Parathyroid adenoma (tissue), 2 donors: ENCODE measurements at regions not wholly inside any gene's neighbourhood (a gene's known extent, or its start where the extent isn't known, plus 50 kb on each side); places are given as distances from the start of the nearest gene placed in this dataset.

Source experiments
- H2AFZ ChIP-seq: fragments of 300-600 bp; sonication (generic); one replicate; pipeline ENCODE4 v1.7.0; 2017; ENCODE audit warnings: antibody characterized with exemption, mild to moderate bottlenecking
- H3K27ac ChIP-seq: fragments of 300-600 bp; sonication (generic); one replicate; pipeline ENCODE4 v1.7.0; 2017
- H3K27me3 ChIP-seq: fragments of 300-600 bp; sonication (generic); one replicate; pipeline ENCODE4 v1.7.0; 2017; ENCODE audit warnings: low read length; ENCODE audit not compliant: control insufficient read depth, insufficient read depth
- H3K36me3 ChIP-seq: fragments of 300-600 bp; sonication (generic); one replicate; pipeline ENCODE4 v1.7.0; 2017; ENCODE audit warnings: low read length; ENCODE audit not compliant: control insufficient read depth, insufficient read depth
- H3K4me1 ChIP-seq: fragments of 300-600 bp; sonication (generic); one replicate; pipeline ENCODE4 v1.7.0; 2017; ENCODE audit warnings: control low read depth
- H3K4me2 ChIP-seq: fragments of 300-600 bp; sonication (generic); one replicate; pipeline ENCODE4 v1.7.0; 2017; ENCODE audit warnings: low read length
- H3K4me3 ChIP-seq: fragments of 300-600 bp; sonication (generic); one replicate; pipeline ENCODE4 v1.7.0; 2017; ENCODE audit warnings: low read depth, low read length
- H3K79me2 ChIP-seq: fragments of 300-600 bp; sonication (generic); one replicate; pipeline ENCODE4 v1.7.0; 2017; ENCODE audit warnings: control low read depth
- H3K9ac ChIP-seq: fragments of 300-600 bp; sonication (generic); one replicate; pipeline ENCODE4 v1.7.0; 2017; ENCODE audit warnings: mild to moderate bottlenecking
- H3K9me3 ChIP-seq: fragments of 300-600 bp; sonication (generic); one replicate; pipeline ENCODE4 v1.7.0; 2017; ENCODE audit warnings: low read length; ENCODE audit not compliant: control insufficient read depth
- TF ChIP-seq, protein P1 (sequence below): fragments of 300-600 bp; sonication (generic); IDR thresholded peaks from one replicate; pipeline ENCODE4 v1.7.0; 2017; ENCODE audit warnings: antibody characterized with exemption, mild to moderate bottlenecking
- donor health status: primary hyperparathyroidism.

DNA sequence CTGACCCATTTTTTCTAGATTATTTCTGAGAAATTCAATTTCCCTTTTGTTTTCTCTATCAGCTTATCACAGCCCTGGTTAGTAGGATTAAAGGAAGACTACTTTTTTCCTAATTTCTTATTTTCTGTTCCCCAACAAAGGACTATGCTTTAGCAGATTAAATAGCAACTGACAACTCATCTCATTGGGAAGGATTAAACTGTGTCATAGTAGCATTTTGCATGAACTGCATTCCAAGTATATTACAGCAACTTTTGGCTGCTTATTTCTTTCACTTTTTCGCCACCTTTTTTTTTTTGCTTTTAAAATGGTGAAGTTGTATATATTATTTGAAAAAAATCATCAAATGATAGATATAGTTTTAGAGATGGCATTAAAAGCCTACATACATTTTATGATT, 570.3 kb downstream of the FBXO15 start:
- Histone ChIP-seq H3K27ac (no peak overlapping the region), H3K9ac (no peak overlapping the region), H3K27me3 (no peaks in the 10 kb centered on the region), H3K9me3 (no peaks in the 10 kb centered on the region), H3K36me3 (no peaks in the 10 kb centered on the region), H3K4me1 (no peaks in the 10 kb centered on the region), H3K4me3 (no peak overlapping the region), H3K4me2 (no peak overlapping the region), H3K79me2 (no peaks in the 10 kb centered on the region), H2AFZ (no peak overlapping the region)
- TF ChIP-seq, protein P1, sequence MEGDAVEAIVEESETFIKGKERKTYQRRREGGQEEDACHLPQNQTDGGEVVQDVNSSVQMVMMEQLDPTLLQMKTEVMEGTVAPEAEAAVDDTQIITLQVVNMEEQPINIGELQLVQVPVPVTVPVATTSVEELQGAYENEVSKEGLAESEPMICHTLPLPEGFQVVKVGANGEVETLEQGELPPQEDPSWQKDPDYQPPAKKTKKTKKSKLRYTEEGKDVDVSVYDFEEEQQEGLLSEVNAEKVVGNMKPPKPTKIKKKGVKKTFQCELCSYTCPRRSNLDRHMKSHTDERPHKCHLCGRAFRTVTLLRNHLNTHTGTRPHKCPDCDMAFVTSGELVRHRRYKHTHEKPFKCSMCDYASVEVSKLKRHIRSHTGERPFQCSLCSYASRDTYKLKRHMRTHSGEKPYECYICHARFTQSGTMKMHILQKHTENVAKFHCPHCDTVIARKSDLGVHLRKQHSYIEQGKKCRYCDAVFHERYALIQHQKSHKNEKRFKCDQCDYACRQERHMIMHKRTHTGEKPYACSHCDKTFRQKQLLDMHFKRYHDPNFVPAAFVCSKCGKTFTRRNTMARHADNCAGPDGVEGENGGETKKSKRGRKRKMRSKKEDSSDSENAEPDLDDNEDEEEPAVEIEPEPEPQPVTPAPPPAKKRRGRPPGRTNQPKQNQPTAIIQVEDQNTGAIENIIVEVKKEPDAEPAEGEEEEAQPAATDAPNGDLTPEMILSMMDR, result no peak

DNA sequence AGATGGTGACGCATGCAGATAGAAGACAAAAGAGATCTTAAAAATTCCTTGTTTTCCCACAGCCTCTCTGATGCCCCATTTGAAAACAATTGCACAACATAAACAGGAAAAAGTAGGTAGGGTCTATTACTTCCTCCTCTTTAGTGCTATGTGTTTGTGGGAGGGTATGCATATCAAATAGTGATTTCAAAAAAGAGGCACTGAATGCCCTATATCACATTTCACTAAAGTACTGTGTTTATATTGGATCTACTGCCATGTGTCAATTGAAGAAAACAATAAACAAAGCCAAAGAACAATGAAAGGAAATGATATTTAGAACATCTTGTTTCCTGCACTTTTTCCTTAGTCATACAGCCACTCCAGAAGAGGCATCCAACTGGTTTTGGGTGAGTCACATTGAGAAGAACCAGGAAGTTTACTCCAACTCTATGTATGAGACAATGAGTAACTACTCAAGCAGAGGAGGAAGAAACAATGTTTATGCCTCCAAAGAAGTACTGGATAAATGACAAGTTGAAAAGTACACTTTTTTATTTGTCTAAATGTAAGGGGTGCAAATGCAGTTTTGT, 583.6 kb downstream of the FBXO15 start:
- Histone ChIP-seq H3K9ac (no peak overlapping the region), H3K4me3 (no peak overlapping the region), H3K27me3 (no peaks in the 10 kb centered on the region), H3K27ac (no peak overlapping the region), H2AFZ (no peak overlapping the region), H3K79me2 (no peaks in the 10 kb centered on the region), H3K36me3 (no peaks in the 10 kb centered on the region), H3K4me2 (no peak overlapping the region), H3K9me3 (no peaks in the 10 kb centered on the region), H3K4me1 (no peaks in the 10 kb centered on the region)
- TF ChIP-seq, protein P1, result no peak

DNA sequence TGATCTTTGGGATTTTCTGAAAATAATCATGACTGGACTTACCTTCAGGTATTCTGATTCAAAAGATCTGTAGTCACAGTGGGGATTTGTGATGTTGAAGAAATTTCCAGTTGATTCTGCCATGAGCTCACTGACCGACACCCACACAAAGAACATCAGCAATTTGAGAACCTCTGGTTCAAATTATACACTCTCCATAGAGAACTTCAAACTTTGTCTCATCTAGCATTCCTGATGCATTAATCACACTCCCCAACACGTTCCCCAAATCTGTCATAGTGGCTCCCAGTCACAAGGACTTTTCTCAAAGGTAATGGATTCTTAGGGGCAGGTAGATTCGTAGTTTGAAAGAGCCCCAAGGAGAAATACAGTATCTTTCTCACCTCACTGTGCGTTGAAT, 584.3 kb downstream of the FBXO15 start:
- H3K79me2 ChIP-seq, result no peaks in the 10 kb centered on the region
- H2AFZ ChIP-seq, result no peak overlapping the region
- no peak overlapping the region for H3K27ac ChIP-seq
- no peaks in the 10 kb centered on the region for H3K4me1 ChIP-seq
- no peaks in the 10 kb centered on the region for H3K36me3 ChIP-seq
- no peak overlapping the region for H3K4me2 ChIP-seq
- TF ChIP-seq, protein P1, result no peak
- no peaks in the 10 kb centered on the region for H3K9me3 ChIP-seq
- H3K27me3 ChIP-seq, result no peaks in the 10 kb centered on the region
- no peak overlapping the region for H3K9ac ChIP-seq
- H3K4me3 ChIP-seq, result no peak overlapping the region

DNA sequence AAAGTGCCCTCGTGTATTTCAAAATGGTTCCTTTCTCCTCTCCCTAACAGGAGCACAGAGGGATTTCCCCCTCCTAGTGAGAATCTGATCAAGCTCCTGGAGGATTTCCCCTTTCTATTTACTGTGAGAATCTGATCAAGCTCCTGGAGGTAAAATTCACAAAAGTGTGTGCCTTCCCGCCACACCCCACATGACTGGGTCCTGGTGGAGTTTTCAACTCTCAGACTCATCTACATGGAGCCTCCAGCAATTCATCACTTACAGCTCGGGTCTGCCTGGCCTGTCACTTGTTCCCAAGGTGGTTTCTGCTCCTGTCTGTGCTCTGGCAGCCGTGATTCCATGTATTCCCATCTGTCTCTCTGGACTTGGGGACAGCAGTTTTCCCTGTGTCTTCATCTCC, 590.7 kb downstream of the FBXO15 start:
- no peaks in the 10 kb centered on the region for H3K4me1 ChIP-seq
- no peaks in the 10 kb centered on the region for H3K9me3 ChIP-seq
- no peak overlapping the region for H3K4me3 ChIP-seq
- H3K27ac ChIP-seq, result no peak overlapping the region
- no peaks in the 10 kb centered on the region for H3K27me3 ChIP-seq
- TF ChIP-seq, protein P1, result no peak
- no peak overlapping the region for H3K4me2 ChIP-seq
- no peaks in the 10 kb centered on the region for H3K36me3 ChIP-seq
- H3K9ac ChIP-seq, result no peak overlapping the region
- no peaks in the 10 kb centered on the region for H3K79me2 ChIP-seq
- no peak overlapping the region for H2AFZ ChIP-seq

DNA sequence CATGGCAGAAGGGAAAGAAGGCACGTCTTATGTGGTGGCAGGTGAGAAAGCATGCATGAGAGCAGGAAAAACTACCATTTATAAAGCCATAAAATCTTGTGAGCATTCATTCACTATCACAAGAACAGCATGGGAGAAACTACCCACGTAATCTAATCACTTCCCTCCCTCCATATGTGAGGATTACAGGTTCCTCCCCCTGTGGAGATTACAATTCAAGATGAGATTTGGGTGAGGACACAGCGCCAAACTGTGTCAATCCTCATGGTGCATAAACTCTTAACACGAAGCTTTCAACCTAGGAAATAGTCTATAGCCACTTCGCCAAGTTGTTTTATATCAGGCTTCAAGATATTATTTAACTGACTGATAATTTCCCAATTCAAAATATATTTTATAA, 595.5 kb downstream of the FBXO15 start:
- Histone ChIP-seq H3K4me2 (no peak overlapping the region), H2AFZ (no peak overlapping the region), H3K36me3 (no peaks in the 10 kb centered on the region), H3K4me3 (no peak overlapping the region), H3K27me3 (no peaks in the 10 kb centered on the region), H3K9me3 (no peaks in the 10 kb centered on the region), H3K4me1 (no peaks in the 10 kb centered on the region), H3K27ac (no peak overlapping the region), H3K9ac (no peak overlapping the region), H3K79me2 (no peaks in the 10 kb centered on the region)
- TF ChIP-seq, protein P1, result no peak
